ENCODE measurements at regions not wholly inside any gene's neighbourhood (a gene's known extent, or its start where the extent isn't known, plus 50 kb on each side); places are given as distances from the start of the nearest gene placed in this dataset.
"Not testable (repeated sequence)": the region's sequence is repeated elsewhere in the genome, so short reads cannot be mapped to it uniquely, and the experiment has no call there.

GRCh38 chr4:12446256-12446655 is 1017.6 kb upstream of the HS3ST1 start:
- Histone ChIP-seq H3K4me3 (no peak overlapping the region), H3K9me3 (peaks cover 0 to 28% (median 20%) of the 10 kb centered on the region in 8 donors), H3K27me3 (replicated peaks in 1 of 7) (no peaks in the 10 kb centered on the region), H3K4me1 (no peaks in the 10 kb centered on the region), H3K27ac (no peak overlapping the region), H3K36me3 (no peaks in the 10 kb centered on the region)
- intact Hi-C loops (cut with DNase I; ENCODE audit: low total_unique reads): no loop called here
- DNase-seq: no peak
- WGBS, 5 donors: 42 to 63% (median 52%) methylated on average over 5 of the region's 5 CpGs
- TF ChIP-seq CTCF (IDR thresholded peaks at IDR 0.05 in 8 of 11, conservative IDR thresholded peaks at IDR 0.05 in 3 of 11) (no peak), POLR2AphosphoS5 (IDR thresholded peaks at IDR 0.05) (no peak), POLR2A (IDR thresholded peaks at IDR 0.05) (no peak)

- Histone ChIP-seq H3K36me3 (no peaks in the 10 kb centered on the region), H3K4me1 (no peaks in the 10 kb centered on the region), H3K27me3 (replicated peaks in 1 of 7) (no peaks in the 10 kb centered on the region), H3K4me3 (no peak overlapping the region), H3K9me3 (peaks cover 0 to 23% (median 15%) of the 10 kb centered on the region in 8 donors), H3K27ac (no peak overlapping the region)
- intact Hi-C loops (cut with DNase I; ENCODE audit: low total_unique reads): no loop called here
- no peak for TF ChIP-seq CTCF (IDR thresholded peaks at IDR 0.05 in 8 of 11, conservative IDR thresholded peaks at IDR 0.05 in 3 of 11)
- no peak for TF ChIP-seq POLR2A (IDR thresholded peaks at IDR 0.05)
- no peak for TF ChIP-seq POLR2AphosphoS5 (IDR thresholded peaks at IDR 0.05)
- WGBS, 5 donors: 39 to 55% (median 44%) methylated on average over 4 of the region's 4 CpGs
- DNase-seq: no peak
Observed at GRCh38 chr4:12445711-12446235, 1017.1 kb upstream of the HS3ST1 start.

- no peak for DNase-seq
- Histone ChIP-seq H3K36me3 (no peaks in the 10 kb centered on the region), H3K27ac (no peak overlapping the region), H3K4me3 (no peak overlapping the region), H3K4me1 (no peaks in the 10 kb centered on the region), H3K27me3 (replicated peaks in 1 of 7) (no peaks in the 10 kb centered on the region), H3K9me3 (peaks cover 0 to 4% (median 0%) of the 10 kb centered on the region in 8 donors)
- 51 to 61% (median 57%) methylated on average over 5 of the region's 5 CpGs for WGBS, 5 donors
- intact Hi-C loops (cut with DNase I; ENCODE audit: low total_unique reads): no loop called here
- TF ChIP-seq POLR2AphosphoS5 (IDR thresholded peaks at IDR 0.05) (no peak), POLR2A (IDR thresholded peaks at IDR 0.05) (no peak), CTCF (IDR thresholded peaks at IDR 0.05 in 8 of 11, conservative IDR thresholded peaks at IDR 0.05 in 3 of 11) (no peak)
Observed at GRCh38 chr4:12439633-12440305, 1011.1 kb upstream of the HS3ST1 start.

GRCh38 chr4:12431259-12431658 is 1002.6 kb upstream of the HS3ST1 start:
- H3K4me3 ChIP-seq; DNase-seq; H3K36me3 ChIP-seq; H3K27ac ChIP-seq; H3K9me3 ChIP-seq; H3K27me3 ChIP-seq (replicated peaks in 1 of 7); H3K4me1 ChIP-seq; intact Hi-C loops (cut with DNase I; ENCODE audit: low total_unique reads): not testable (repeated sequence)
- WGBS, 5 donors: 88 to 95% (median 91%) methylated on average over 7 of the region's 7 CpGs
